GM21528 (cell line): ENCODE measurements at regions not wholly inside any gene's neighbourhood (a gene's known extent, or its start where the extent isn't known, plus 50 kb on each side); places are given as distances from the start of the nearest gene placed in this dataset.

Experiments used
- ATAC-seq: cut with Tn5 transposase; IDR thresholded peaks from one replicate; pipeline ENCODE4 v1.9.1; 2021; ENCODE audit warnings: mild to moderate bottlenecking, moderate library complexity; ENCODE audit not compliant: unreplicated experiment, low FRiP score

GRCh38 chr2:14194233-14194632 lies 438.3 kb upstream of the LRATD1 start:
- no peak for ATAC-seq

GRCh38 chr2:14197293-14197692 lies 435.2 kb upstream of the LRATD1 start:
- no peak for ATAC-seq

- no peak for ATAC-seq
These were observed 433.5 kb upstream of the LRATD1 start for GRCh38 chr2:14199040-14199439.

GRCh38 chr2:14219306-14219705 lies 413.2 kb upstream of the LRATD1 start:
- ATAC-seq, result no peak

- ATAC-seq, result no peak
These were observed 412.4 kb upstream of the LRATD1 start for GRCh38 chr2:14220101-14220500.

GRCh38 chr2:14221466-14221865 lies 411.1 kb upstream of the LRATD1 start:
- ATAC-seq, result no peak

- ATAC-seq, result no peak
These were observed 408.9 kb upstream of the LRATD1 start for GRCh38 chr2:14223576-14223975.

- ATAC-seq, result no peak
These were observed 401.1 kb upstream of the LRATD1 start for GRCh38 chr2:14231391-14231898.

GRCh38 chr2:14232217-14232616 lies 400.3 kb upstream of the LRATD1 start:
- ATAC-seq, result no peak

GRCh38 chr2:14234911-14235310 lies 397.6 kb upstream of the LRATD1 start:
- no peak for ATAC-seq

- no peak for ATAC-seq
These were observed 396.9 kb upstream of the LRATD1 start for GRCh38 chr2:14235667-14236066.

GRCh38 chr2:14237902-14238301 lies 394.6 kb upstream of the LRATD1 start:
- ATAC-seq, result no peak

GRCh38 chr2:14239605-14240004 lies 392.9 kb upstream of the LRATD1 start:
- ATAC-seq, result no peak

GRCh38 chr2:14240868-14241267 lies 391.6 kb upstream of the LRATD1 start:
- ATAC-seq, result no peak

- no peak for ATAC-seq
These were observed 386.6 kb upstream of the LRATD1 start for GRCh38 chr2:14245901-14246300.

GRCh38 chr2:14255135-14255820 lies 377.2 kb upstream of the LRATD1 start:
- no peak for ATAC-seq

- no peak for ATAC-seq
These were observed 375.6 kb upstream of the LRATD1 start for GRCh38 chr2:14256890-14257289.

GRCh38 chr2:14257801-14258507 lies 374.6 kb upstream of the LRATD1 start:
- ATAC-seq, result no peak

- no peak for ATAC-seq
These were observed 370.7 kb upstream of the LRATD1 start for GRCh38 chr2:14261771-14262170.

GRCh38 chr2:14263053-14263452 lies 369.5 kb upstream of the LRATD1 start:
- ATAC-seq, result no peak

GRCh38 chr2:14270036-14270582 lies 362.4 kb upstream of the LRATD1 start:
- no peak for ATAC-seq
